Activated CD4-positive, alpha-beta T cell treated with anti-CD3 and anti-CD28 coated beads, Interleukin-2, amount 50 U/mL, for 16 hours (primary cell): ENCODE measurements at regions not wholly inside any gene's neighbourhood (a gene's known extent, or its start where the extent isn't known, plus 50 kb on each side); places are given as distances from the start of the nearest gene placed in this dataset.

Experiments used
- DNase-seq: peaks from one replicate; pipeline ENCODE4 v3.0.0-alpha.2; 2020

- no peak for DNase-seq
These were observed 51.7 kb upstream of the RTL1 start for GRCh38 chr14:100955201-100955600.

GRCh38 chr14:100962494-100962893, 59.0 kb upstream of the RTL1 start:
- DNase-seq: no peak

GRCh38 chr14:100965296-100965695, 61.8 kb upstream of the RTL1 start:
- no peak for DNase-seq

- DNase-seq: no peak
These were observed 63.7 kb upstream of the RTL1 start for GRCh38 chr14:100967178-100967577.

- DNase-seq: no peak
These were observed 64.4 kb upstream of the RTL1 start for GRCh38 chr14:100967930-100968329.

GRCh38 chr14:100972118-100972897, 68.8 kb upstream of the RTL1 start:
- DNase-seq: no peak

- DNase-seq: no peak
These were observed 72.1 kb upstream of the RTL1 start for GRCh38 chr14:100975671-100976070.

- DNase-seq: no peak
These were observed 75.6 kb upstream of the RTL1 start for GRCh38 chr14:100979079-100979478.

GRCh38 chr14:100979780-100980179, 76.3 kb upstream of the RTL1 start:
- DNase-seq: no peak

- DNase-seq: no peak
These were observed 77.3 kb upstream of the RTL1 start for GRCh38 chr14:100980823-100981222.

GRCh38 chr14:100981809-100982208, 78.3 kb upstream of the RTL1 start:
- DNase-seq: no peak

- no peak for DNase-seq
These were observed 78.8 kb upstream of the RTL1 start for GRCh38 chr14:100982353-100982752.

- DNase-seq: no peak
These were observed 79.2 kb upstream of the RTL1 start for GRCh38 chr14:100982762-100983161.

GRCh38 chr14:100983710-100984109, 80.2 kb upstream of the RTL1 start:
- no peak for DNase-seq

GRCh38 chr14:100988011-100988410, 84.5 kb upstream of the RTL1 start:
- no peak for DNase-seq

- DNase-seq: no peak
These were observed 84.9 kb upstream of the RTL1 start for GRCh38 chr14:100988411-100988900.

GRCh38 chr14:100988956-100989355, 85.4 kb upstream of the RTL1 start:
- DNase-seq: no peak

- DNase-seq: no peak
These were observed 86.4 kb upstream of the RTL1 start for GRCh38 chr14:100989924-100990323.

GRCh38 chr14:100994082-100994481, 90.6 kb upstream of the RTL1 start:
- no peak for DNase-seq

GRCh38 chr14:100994756-100995330, 91.3 kb upstream of the RTL1 start:
- DNase-seq: no peak

- DNase-seq: no peak
These were observed 97.3 kb upstream of the RTL1 start for GRCh38 chr14:101000711-101001250.

GRCh38 chr14:101001311-101002069, 98.0 kb upstream of the RTL1 start:
- DNase-seq: no peak

- DNase-seq: no peak
These were observed 99.2 kb upstream of the RTL1 start for GRCh38 chr14:101002738-101003137.

GRCh38 chr14:101004176-101004575, 100.7 kb upstream of the RTL1 start:
- DNase-seq: no peak
